Gastrocnemius medialis (tissue), 4 donors: ENCODE measurements at regions not wholly inside any gene's neighbourhood (a gene's known extent, or its start where the extent isn't known, plus 50 kb on each side); places are given as distances from the start of the nearest gene placed in this dataset.
"Not testable (repeated sequence)": the region's sequence is repeated elsewhere in the genome, so short reads cannot be mapped to it uniquely, and the experiment has no call there.

ENCODE experiments used
- ATAC-seq, 2 donors: fragments of 150-250 bp; one replicate each; pipeline ENCODE4 v1.9.1; 2016
- DNase-seq, 2 donors: peaks; one replicate each; pipeline ENCODE4 v3.0.0-alpha.2; 2019
- H3K27ac ChIP-seq, 4 donors: fragments of 200-600 bp; sonication (generic); 1 replicate in 1 of 4; 2 replicates in 3 of 4; pipeline ENCODE4 v1.5.1; 2016 to 2018; ENCODE audit warnings: mild to moderate bottlenecking in 2 of 4, moderate library complexity in 1 of 4
- H3K27me3 ChIP-seq, 3 donors: fragments of 200-600 bp; sonication (generic) in 2 of 3; 1 replicate in 1 of 3; 2 replicates in 2 of 3; pipeline versions ENCODE4 v1.5.1 to v1.6.0; 2016 to 2019; ENCODE audit warnings: mild to moderate bottlenecking in 1 of 3, moderate library complexity in 1 of 3
- H3K36me3 ChIP-seq, 2 donors: fragments of 200-600 bp; sonication (generic) in 1 of 2; one replicate each; pipeline ENCODE4 v1.5.1; 2017 to 2018
- H3K4me1 ChIP-seq, 2 donors: fragments of 200-600 bp; sonication (generic) in 1 of 2; one replicate each; pipeline ENCODE4 v1.5.1; 2016 to 2017; ENCODE audit warnings: mild to moderate bottlenecking in 2 of 2
- H3K4me3 ChIP-seq, 4 donors: fragments of 200-600 bp; sonication (generic) in 3 of 4; 1 replicate in 1 of 4; 2 replicates in 3 of 4; pipeline ENCODE4 v1.5.1; 2016 to 2019; ENCODE audit warnings: mild to moderate bottlenecking in 2 of 4
- H3K9me3 ChIP-seq, 3 donors: fragments of 200-600 bp; sonication (generic) in 2 of 3; 1 replicate in 1 of 3; 2 replicates in 2 of 3; pipeline ENCODE4 v1.5.1; 2016 to 2019
- CTCF ChIP-seq, 5 experiments: fragments of 450-650 bp in 3 of 5; fragments of 200-600 bp in 2 of 5; sonication (generic) in 2 of 5; IDR thresholded peaks in 4 of 5; conservative IDR thresholded peaks in 1 of 5; 1 replicate in 4 of 5; 2 replicates in 1 of 5; pipeline ENCODE4 v1.5.1; 2016 to 2019; ENCODE audit warnings: antibody characterized with exemption in 5 of 5, mild to moderate bottlenecking in 3 of 5, moderate library complexity in 3 of 5
- POLR2A ChIP-seq, 2 donors: fragments of 450-650 bp; IDR thresholded peaks; one replicate each; pipeline ENCODE4 v1.6.1; 2017; ENCODE audit warnings: antibody characterized with exemption in 2 of 2, mild to moderate bottlenecking in 2 of 2, moderate library complexity in 2 of 2
- in situ Hi-C, 4 donors: fragments of 200-750 bp; cut with MboI; loops; one replicate each; pipeline versions ENCODE4 v1.15.0 to v1.8.0; 2017; ENCODE audit warnings: low sequenced_read_pairs in 4 of 4
- intact Hi-C: fragments of 100-400 bp; cut with DNase I; formaldehyde crosslinking; loops from one replicate; pipeline ENCODE4 v1.15.1; 2023; ENCODE audit warnings: low total_unique reads

- H3K4me3 ChIP-seq, H3K27me3 ChIP-seq, DNase-seq, H3K36me3 ChIP-seq, ATAC-seq, H3K9me3 ChIP-seq, H3K4me1 ChIP-seq, in situ Hi-C loops, intact Hi-C loops, H3K27ac ChIP-seq: not testable (repeated sequence)
Measured at GRCh38 chr9:94421951-94422350, 93.5 kb upstream of the NUTM2F start.

- H3K4me3 ChIP-seq, ATAC-seq, H3K4me1 ChIP-seq, H3K27ac ChIP-seq, DNase-seq, H3K9me3 ChIP-seq, intact Hi-C loops, in situ Hi-C loops, H3K27me3 ChIP-seq, H3K36me3 ChIP-seq: not testable (repeated sequence)
Measured at GRCh38 chr9:94425312-94425711, 96.9 kb upstream of the NUTM2F start.

GRCh38 chr9:94437128-94437527, 108.7 kb upstream of the NUTM2F start:
- H3K27me3 ChIP-seq, H3K9me3 ChIP-seq, H3K27ac ChIP-seq, in situ Hi-C loops, DNase-seq, H3K36me3 ChIP-seq, ATAC-seq, H3K4me3 ChIP-seq, H3K4me1 ChIP-seq, intact Hi-C loops: not testable (repeated sequence)

- H3K9me3 ChIP-seq, intact Hi-C loops, H3K27ac ChIP-seq, ATAC-seq, H3K4me1 ChIP-seq, H3K27me3 ChIP-seq, DNase-seq, in situ Hi-C loops, H3K36me3 ChIP-seq, H3K4me3 ChIP-seq: not testable (repeated sequence)
Measured at GRCh38 chr9:94438336-94438735, 109.9 kb upstream of the NUTM2F start.

GRCh38 chr9:94441146-94441545, 112.7 kb upstream of the NUTM2F start:
- H3K4me1 ChIP-seq, ATAC-seq, intact Hi-C loops, in situ Hi-C loops, H3K9me3 ChIP-seq, H3K4me3 ChIP-seq, H3K27ac ChIP-seq, DNase-seq, H3K27me3 ChIP-seq: not testable (repeated sequence)
- peaks cover 2 to 14% of the 10 kb centered on the region in 2 donors for H3K36me3 ChIP-seq

GRCh38 chr9:94441796-94442195, 113.1 kb upstream of the PCAT7 start:
- H3K4me1 ChIP-seq, result peaks cover 0 to 9% of the 10 kb centered on the region in 2 donors
- no peak overlapping the region for H3K27ac ChIP-seq
- DNase-seq, result no peak
- H3K36me3 ChIP-seq, result peaks cover 2 to 14% of the 10 kb centered on the region in 2 donors
- H3K27me3 ChIP-seq, result no peaks in the 10 kb centered on the region
- no peak overlapping the region for H3K4me3 ChIP-seq
- H3K9me3 ChIP-seq, result no peaks in the 10 kb centered on the region
- intact Hi-C loops, result no loop called here
- no peak for TF ChIP-seq POLR2A (IDR thresholded peaks at IDR 0.05)
- TF ChIP-seq CTCF (IDR thresholded peaks at IDR 0.05 in 4 of 5, conservative IDR thresholded peaks at IDR 0.05 in 1 of 5), result no peak
- in situ Hi-C loops, result no loop called here
- ATAC-seq, result no peak

- ATAC-seq (no peak), DNase-seq (no peak)
- Histone ChIP-seq H3K9me3 (no peaks in the 10 kb centered on the region), H3K36me3 (peaks cover 2 to 23% of the 10 kb centered on the region in 2 donors), H3K4me1 (peaks cover 0 to 9% of the 10 kb centered on the region in 2 donors), H3K27ac (no peak overlapping the region), H3K27me3 (no peaks in the 10 kb centered on the region), H3K4me3 (no peak overlapping the region)
- intact Hi-C loops (no loop called here), in situ Hi-C loops (no loop called here)
- TF ChIP-seq POLR2A (IDR thresholded peaks at IDR 0.05) (no peak), CTCF (IDR thresholded peaks at IDR 0.05 in 4 of 5, conservative IDR thresholded peaks at IDR 0.05 in 1 of 5) (no peak)
Measured at GRCh38 chr9:94443032-94443722, 111.7 kb upstream of the PCAT7 start.
